Neutrophil (primary cell): ENCODE measurements at regions not wholly inside any gene's neighbourhood (a gene's known extent, or its start where the extent isn't known, plus 50 kb on each side); places are given as distances from the start of the nearest gene placed in this dataset.

Source experiments
- H3K27ac ChIP-seq: fragments of 200-600 bp; sonication (generic); 2 replicates; pipeline ENCODE4 v1.5.1; 2016; ENCODE audit warnings: mild to moderate bottlenecking, moderate library complexity
- H3K27me3 ChIP-seq: fragments of 200-600 bp; sonication (generic); 2 replicates; pipeline ENCODE4 v1.6.0; 2016; ENCODE audit warnings: mild to moderate bottlenecking
- H3K36me3 ChIP-seq: fragments of 200-600 bp; sonication (generic); 2 replicates; pipeline ENCODE4 v1.5.1; 2017
- H3K4me1 ChIP-seq, 2 experiments: fragments of 200-600 bp in 1 of 2; sonication (generic) in 1 of 2; 1 replicate in 1 of 2; 2 replicates in 1 of 2; pipeline versions ENCODE4 v1.5.1 to v1.6.1; 2013 to 2016; ENCODE audit warnings: low read depth in 1 of 2, low read length in 1 of 2, mild to moderate bottlenecking in 1 of 2, moderate library complexity in 1 of 2; ENCODE audit not compliant: control insufficient read depth in 1 of 2, insufficient read depth in 1 of 2
- H3K4me3 ChIP-seq, 2 experiments: fragments of 200-600 bp in 1 of 2; sonication (generic) in 1 of 2; 1 replicate in 1 of 2; 2 replicates in 1 of 2; pipeline ENCODE4 v1.5.1; 2013 to 2016; ENCODE audit warnings: low read depth in 1 of 2, low read length in 1 of 2, mild to moderate bottlenecking in 1 of 2, moderate library complexity in 1 of 2
- H3K9me3 ChIP-seq: fragments of 200-600 bp; sonication (generic); 2 replicates; pipeline ENCODE4 v1.5.1; 2016
- TF ChIP-seq, protein P1 (sequence below): fragments of 200-600 bp; sonication (generic); IDR thresholded peaks from 2 replicates; pipeline ENCODE4 v1.5.1; 2016; ENCODE audit warnings: antibody characterized with exemption

DNA sequence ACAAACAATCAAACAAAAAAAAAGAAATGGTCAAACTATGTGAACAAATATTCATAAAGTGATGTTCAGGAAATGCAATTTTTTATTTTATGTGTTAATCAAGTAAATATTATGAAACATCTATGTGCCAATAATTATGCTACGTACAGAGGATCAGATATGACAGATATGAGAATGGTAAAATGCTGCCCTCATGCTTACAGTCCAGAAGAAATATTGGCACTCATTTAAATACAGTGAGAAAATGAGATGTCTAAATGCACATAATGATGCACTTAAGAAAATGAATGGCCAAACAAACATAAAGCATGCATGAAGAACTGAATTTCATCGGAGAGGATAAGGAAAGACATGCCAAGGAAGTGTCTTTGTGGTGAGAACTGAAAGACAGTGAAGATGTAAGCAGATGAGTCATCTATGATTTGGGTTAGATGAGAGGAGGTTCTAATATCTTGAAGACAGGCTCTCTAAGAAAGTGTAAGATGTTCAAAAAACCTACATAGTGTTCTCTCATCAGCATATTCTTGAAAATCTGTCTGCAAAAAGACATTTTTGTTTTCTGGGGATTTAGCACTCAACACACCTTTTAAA is 1231.1 kb upstream of the ACO1 start:
- TF ChIP-seq, protein P1, sequence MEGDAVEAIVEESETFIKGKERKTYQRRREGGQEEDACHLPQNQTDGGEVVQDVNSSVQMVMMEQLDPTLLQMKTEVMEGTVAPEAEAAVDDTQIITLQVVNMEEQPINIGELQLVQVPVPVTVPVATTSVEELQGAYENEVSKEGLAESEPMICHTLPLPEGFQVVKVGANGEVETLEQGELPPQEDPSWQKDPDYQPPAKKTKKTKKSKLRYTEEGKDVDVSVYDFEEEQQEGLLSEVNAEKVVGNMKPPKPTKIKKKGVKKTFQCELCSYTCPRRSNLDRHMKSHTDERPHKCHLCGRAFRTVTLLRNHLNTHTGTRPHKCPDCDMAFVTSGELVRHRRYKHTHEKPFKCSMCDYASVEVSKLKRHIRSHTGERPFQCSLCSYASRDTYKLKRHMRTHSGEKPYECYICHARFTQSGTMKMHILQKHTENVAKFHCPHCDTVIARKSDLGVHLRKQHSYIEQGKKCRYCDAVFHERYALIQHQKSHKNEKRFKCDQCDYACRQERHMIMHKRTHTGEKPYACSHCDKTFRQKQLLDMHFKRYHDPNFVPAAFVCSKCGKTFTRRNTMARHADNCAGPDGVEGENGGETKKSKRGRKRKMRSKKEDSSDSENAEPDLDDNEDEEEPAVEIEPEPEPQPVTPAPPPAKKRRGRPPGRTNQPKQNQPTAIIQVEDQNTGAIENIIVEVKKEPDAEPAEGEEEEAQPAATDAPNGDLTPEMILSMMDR, result no peak
- Histone ChIP-seq H3K9me3 (no peaks in the 10 kb centered on the region), H3K4me3 (no peak overlapping the region), H3K27me3 (no peaks in the 10 kb centered on the region), H3K36me3 (no peaks in the 10 kb centered on the region), H3K4me1 (no peaks in the 10 kb centered on the region), H3K27ac (no peak overlapping the region)

DNA sequence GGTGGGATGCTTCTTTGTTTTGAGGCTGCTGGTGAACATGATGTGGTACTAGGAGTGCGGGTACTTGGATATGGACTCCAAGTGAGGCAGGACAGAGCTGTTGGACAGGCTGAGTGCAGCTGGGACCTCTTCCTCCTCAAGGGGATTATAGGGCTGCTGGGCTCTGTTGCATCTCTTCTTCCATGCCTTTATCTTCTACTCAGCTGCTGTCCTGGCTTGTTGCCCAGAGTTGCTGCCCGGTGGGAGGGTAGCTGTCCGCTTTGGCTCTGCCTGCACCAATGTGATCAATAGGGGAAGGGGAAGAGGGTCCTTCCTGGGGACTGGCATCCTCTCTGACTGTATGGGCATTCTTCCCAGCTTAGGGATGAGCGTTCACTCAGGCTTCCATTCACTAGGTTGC is 1217.9 kb upstream of the ACO1 start:
- Histone ChIP-seq H3K27ac (no peak overlapping the region), H3K27me3 (no peaks in the 10 kb centered on the region), H3K36me3 (no peaks in the 10 kb centered on the region), H3K4me1 (no peaks in the 10 kb centered on the region), H3K4me3 (no peak overlapping the region), H3K9me3 (no peaks in the 10 kb centered on the region)
- TF ChIP-seq, protein P1, result no peak

GRCh38 chr9:31168161-31168560 is 1216.3 kb upstream of the ACO1 start:
- no peaks in the 10 kb centered on the region for H3K9me3 ChIP-seq
- H3K4me1 ChIP-seq, result no peaks in the 10 kb centered on the region
- TF ChIP-seq, protein P1, result no peak
- H3K4me3 ChIP-seq, result no peak overlapping the region
- no peak overlapping the region for H3K27ac ChIP-seq
- no peaks in the 10 kb centered on the region for H3K36me3 ChIP-seq
- no peaks in the 10 kb centered on the region for H3K27me3 ChIP-seq

DNA sequence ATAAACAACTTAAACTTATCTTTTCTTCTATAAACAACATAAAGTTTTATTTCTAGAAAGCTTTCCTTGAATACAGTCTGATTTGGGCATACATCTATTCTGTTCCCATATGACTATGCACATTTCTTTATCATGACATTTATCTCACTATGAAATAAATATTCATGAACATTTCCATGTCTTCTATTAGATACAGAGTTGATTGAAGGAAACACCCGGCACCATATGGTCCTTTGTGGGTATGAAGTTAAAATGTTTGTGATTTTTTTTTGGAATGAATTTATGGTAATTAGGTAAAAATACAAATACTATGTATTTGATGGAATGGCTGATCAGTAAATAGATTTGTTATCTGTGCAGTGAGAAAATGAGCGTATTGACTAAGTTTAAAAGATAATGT is 1209.8 kb upstream of the ACO1 start:
- Histone ChIP-seq H3K36me3 (no peaks in the 10 kb centered on the region), H3K27me3 (no peaks in the 10 kb centered on the region), H3K4me3 (no peak overlapping the region), H3K27ac (no peak overlapping the region), H3K4me1 (no peaks in the 10 kb centered on the region), H3K9me3 (no peaks in the 10 kb centered on the region)
- TF ChIP-seq, protein P1, result no peak

- H3K4me1 ChIP-seq, result no peaks in the 10 kb centered on the region
- H3K9me3 ChIP-seq, result no peaks in the 10 kb centered on the region
- H3K4me3 ChIP-seq, result no peak overlapping the region
- TF ChIP-seq, protein P1, result no peak
- H3K27ac ChIP-seq, result no peak overlapping the region
- no peaks in the 10 kb centered on the region for H3K36me3 ChIP-seq
- no peaks in the 10 kb centered on the region for H3K27me3 ChIP-seq
These were observed 1200.6 kb upstream of the ACO1 start for GRCh38 chr9:31183866-31184265.

GRCh38 chr9:31185831-31186230 is 1198.6 kb upstream of the ACO1 start:
- Histone ChIP-seq H3K36me3 (no peaks in the 10 kb centered on the region), H3K9me3 (no peaks in the 10 kb centered on the region), H3K27me3 (no peaks in the 10 kb centered on the region), H3K4me1 (no peaks in the 10 kb centered on the region), H3K27ac (no peak overlapping the region), H3K4me3 (no peak overlapping the region)
- TF ChIP-seq, protein P1, result no peak
